ENCODE measurements at regions not wholly inside any gene's neighbourhood (a gene's known extent, or its start where the extent isn't known, plus 50 kb on each side); places are given as distances from the start of the nearest gene placed in this dataset.

DNA sequence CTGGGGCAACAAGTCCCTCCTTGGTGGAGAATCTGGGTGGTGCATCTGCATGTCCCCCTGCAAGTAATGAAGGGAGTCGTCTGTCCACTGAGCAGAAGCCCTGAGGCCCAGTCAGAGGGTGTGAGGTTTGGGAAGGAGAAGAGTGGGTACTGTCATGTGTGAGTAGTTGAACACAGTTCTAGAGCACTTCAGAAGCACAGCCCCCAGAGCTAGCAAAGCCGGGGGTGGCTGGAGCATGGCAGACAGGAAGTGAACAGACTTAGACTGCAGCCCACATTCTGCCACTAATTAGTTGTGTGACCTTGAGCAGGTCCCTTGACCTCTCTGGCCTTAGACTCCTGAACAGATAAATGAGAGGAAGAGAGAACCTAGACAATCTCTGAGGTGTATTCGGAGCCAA, 207.6 kb downstream of the UACA start:
- Histone ChIP-seq H3K27me3 (no peaks in the 10 kb centered on the region), H3K4me3 (no peak overlapping the region), H3K36me3 (no peaks in the 10 kb centered on the region), H3K27ac (no peak overlapping the region), H3K9me3 (no peaks in the 10 kb centered on the region), H3K4me1 (peaks cover 0 to 9% (median 0%) of the 10 kb centered on the region in 4 donors)
- no peak for DNase-seq
- 81% methylated on average over 3 of the region's 3 CpGs; no CpG with 5 or more reads in 1 of the 2 donors for WGBS, 2 donors (ENCODE audit: low coverage in 1 of 2)
- in situ Hi-C loops (cut with MboI; ENCODE audit: low pct_ligation_motif_present in 1 of 4, low pct_unique_long_range_greater_than_20kb in 1 of 4, low sequenced_read_pairs in 3 of 4) = no loop called here
- TF ChIP-seq EP300 (IDR thresholded peaks at IDR 0.05; ENCODE audit: low read depth) = no peak
- TF ChIP-seq POLR2AphosphoS5 (IDR thresholded peaks at IDR 0.05) = no peak
- TF ChIP-seq, protein P1, sequence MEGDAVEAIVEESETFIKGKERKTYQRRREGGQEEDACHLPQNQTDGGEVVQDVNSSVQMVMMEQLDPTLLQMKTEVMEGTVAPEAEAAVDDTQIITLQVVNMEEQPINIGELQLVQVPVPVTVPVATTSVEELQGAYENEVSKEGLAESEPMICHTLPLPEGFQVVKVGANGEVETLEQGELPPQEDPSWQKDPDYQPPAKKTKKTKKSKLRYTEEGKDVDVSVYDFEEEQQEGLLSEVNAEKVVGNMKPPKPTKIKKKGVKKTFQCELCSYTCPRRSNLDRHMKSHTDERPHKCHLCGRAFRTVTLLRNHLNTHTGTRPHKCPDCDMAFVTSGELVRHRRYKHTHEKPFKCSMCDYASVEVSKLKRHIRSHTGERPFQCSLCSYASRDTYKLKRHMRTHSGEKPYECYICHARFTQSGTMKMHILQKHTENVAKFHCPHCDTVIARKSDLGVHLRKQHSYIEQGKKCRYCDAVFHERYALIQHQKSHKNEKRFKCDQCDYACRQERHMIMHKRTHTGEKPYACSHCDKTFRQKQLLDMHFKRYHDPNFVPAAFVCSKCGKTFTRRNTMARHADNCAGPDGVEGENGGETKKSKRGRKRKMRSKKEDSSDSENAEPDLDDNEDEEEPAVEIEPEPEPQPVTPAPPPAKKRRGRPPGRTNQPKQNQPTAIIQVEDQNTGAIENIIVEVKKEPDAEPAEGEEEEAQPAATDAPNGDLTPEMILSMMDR (IDR thresholded peaks at IDR 0.05) = no peak
- no peak for TF ChIP-seq POLR2A (IDR thresholded peaks at IDR 0.05)
- intact Hi-C loops (cut with DNase I; ENCODE audit: low total_unique reads) = no loop called here

DNA sequence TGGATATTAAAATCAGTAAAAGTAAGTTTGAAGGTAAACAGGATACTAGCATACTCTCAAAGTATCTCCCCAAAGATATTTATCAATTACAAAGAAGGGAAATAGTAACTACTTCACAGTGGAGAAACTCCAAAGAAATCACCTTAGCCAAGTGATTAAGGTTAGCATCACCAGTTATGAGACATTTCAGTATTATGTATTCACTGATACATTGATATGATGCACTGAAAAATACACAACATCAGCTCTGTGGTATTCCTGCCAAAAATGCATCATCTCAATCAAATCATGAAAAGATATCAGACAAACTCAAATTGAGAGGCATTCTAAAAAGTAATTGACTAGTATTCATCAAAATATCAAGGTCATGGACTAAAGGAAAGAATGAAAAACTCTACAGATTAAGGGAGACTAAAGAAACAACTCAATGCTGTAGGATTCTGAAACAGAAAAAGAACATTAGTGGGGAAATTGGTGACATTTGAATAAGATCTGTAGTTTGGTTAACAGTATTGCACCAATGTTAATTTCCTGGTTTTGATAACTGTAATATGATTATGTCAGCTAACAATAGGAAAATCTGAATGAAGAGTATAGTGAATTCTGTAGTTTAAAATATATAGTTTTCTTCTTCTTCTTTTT, 215.4 kb downstream of the UACA start:
- Histone ChIP-seq H3K4me3 (no peak overlapping the region), H3K36me3 (no peaks in the 10 kb centered on the region), H3K9me3 (no peaks in the 10 kb centered on the region), H3K4me1 (no peaks in the 10 kb centered on the region), H3K27ac (no peak overlapping the region), H3K27me3 (no peaks in the 10 kb centered on the region)
- intact Hi-C loops (cut with DNase I; ENCODE audit: low total_unique reads) (no loop called here), in situ Hi-C loops (cut with MboI; ENCODE audit: low pct_ligation_motif_present in 1 of 4, low pct_unique_long_range_greater_than_20kb in 1 of 4, low sequenced_read_pairs in 3 of 4) (no loop called here)
- DNase-seq = no peak
- TF ChIP-seq, protein P1 (IDR thresholded peaks at IDR 0.05) = no peak
- TF ChIP-seq EP300 (IDR thresholded peaks at IDR 0.05; ENCODE audit: low read depth) (no peak), POLR2AphosphoS5 (IDR thresholded peaks at IDR 0.05) (no peak), POLR2A (IDR thresholded peaks at IDR 0.05) (no peak)

DNA sequence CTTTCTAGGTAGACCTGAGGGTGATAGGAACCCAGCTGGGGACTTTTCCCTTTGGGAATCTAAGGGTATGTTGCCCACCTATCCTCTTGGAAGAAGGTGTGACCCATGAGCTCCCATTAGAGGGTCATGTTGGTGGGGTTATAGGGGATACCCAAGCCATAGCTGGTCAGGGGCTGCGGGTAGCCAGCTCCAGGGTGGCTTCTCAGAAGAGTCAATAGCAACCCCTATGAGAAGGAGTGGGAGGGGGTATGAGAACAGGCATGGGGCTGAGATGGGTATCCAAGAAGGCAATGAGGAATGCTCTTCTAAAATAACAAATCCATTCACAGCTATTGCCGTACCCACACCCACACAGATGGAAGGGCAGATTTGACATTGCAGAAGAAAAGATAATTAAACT, 217.8 kb downstream of the UACA start:
- no peak overlapping the region for H3K4me3 ChIP-seq
- no peaks in the 10 kb centered on the region for H3K4me1 ChIP-seq
- H3K27me3 ChIP-seq = peaks cover 4% of the 10 kb centered on the region
- H3K27ac ChIP-seq = no peak overlapping the region
- H3K9me3 ChIP-seq = no peaks in the 10 kb centered on the region
- WGBS, 2 donors (ENCODE audit: low coverage in 1 of 2) = 96% methylated on average over 2 of the region's 2 CpGs
- in situ Hi-C loops (cut with MboI; ENCODE audit: low pct_ligation_motif_present in 1 of 4, low pct_unique_long_range_greater_than_20kb in 1 of 4, low sequenced_read_pairs in 3 of 4) = no loop called here
- no peaks in the 10 kb centered on the region for H3K36me3 ChIP-seq
- DNase-seq = no peak
- TF ChIP-seq EP300 (IDR thresholded peaks at IDR 0.05; ENCODE audit: low read depth) (no peak), POLR2AphosphoS5 (IDR thresholded peaks at IDR 0.05) (no peak), POLR2A (IDR thresholded peaks at IDR 0.05) (no peak)
- TF ChIP-seq, protein P1 (IDR thresholded peaks at IDR 0.05) = no peak
- intact Hi-C loops (cut with DNase I; ENCODE audit: low total_unique reads) = no loop called here

DNA sequence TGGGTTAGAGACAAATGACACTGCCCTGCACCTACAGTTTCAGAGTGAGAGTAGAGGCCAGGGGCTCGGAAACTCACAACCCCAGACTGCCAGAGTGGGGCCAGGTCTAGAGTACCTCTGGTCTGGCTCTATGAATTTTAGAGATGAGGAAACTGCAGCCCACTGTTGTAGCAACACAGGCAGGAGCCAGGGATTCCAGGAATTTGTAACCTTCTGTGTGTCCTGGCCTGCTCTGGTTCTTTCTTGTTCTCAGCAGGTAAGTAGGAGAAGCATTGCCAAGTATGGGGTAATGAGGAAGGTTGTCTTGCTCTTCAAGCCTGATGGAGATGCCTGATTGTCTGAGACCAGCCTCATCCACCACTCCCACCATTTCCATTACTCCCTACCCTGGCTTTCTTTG, 221.8 kb downstream of the UACA start:
- TF ChIP-seq POLR2A (IDR thresholded peaks at IDR 0.05) (no peak), POLR2AphosphoS5 (IDR thresholded peaks at IDR 0.05) (no peak), EP300 (IDR thresholded peaks at IDR 0.05; ENCODE audit: low read depth) (no peak)
- TF ChIP-seq, protein P1 (IDR thresholded peaks at IDR 0.05) = no peak
- WGBS, 2 donors (ENCODE audit: low coverage in 1 of 2) = 92% methylated on average over 1 of the region's 1 CpG; no CpG with 5 or more reads in 1 of the 2 donors
- no peaks in the 10 kb centered on the region for H3K36me3 ChIP-seq

More for the DNA sequence above, 221.8 kb downstream of the UACA start:
- intact Hi-C loops (cut with DNase I; ENCODE audit: low total_unique reads) (no loop called here), in situ Hi-C loops (cut with MboI; ENCODE audit: low pct_ligation_motif_present in 1 of 4, low pct_unique_long_range_greater_than_20kb in 1 of 4, low sequenced_read_pairs in 3 of 4) (no loop called here)
- Histone ChIP-seq H3K4me1 (no peaks in the 10 kb centered on the region), H3K27ac (no peak overlapping the region), H3K27me3 (peaks cover 7% of the 10 kb centered on the region), H3K9me3 (no peaks in the 10 kb centered on the region), H3K4me3 (no peak overlapping the region)
- DNase-seq = no peak

Data from transverse colon (tissue), 4 donors.